NCI-H128 (cell line): ENCODE measurements at regions not wholly inside any gene's neighbourhood (a gene's known extent, or its start where the extent isn't known, plus 50 kb on each side); places are given as distances from the start of the nearest gene placed in this dataset.
A peak's percentile ranks its signal among the peaks of the same experiment; 100 is the strongest.
"Not testable (repeated sequence)": the region's sequence is repeated elsewhere in the genome, so short reads cannot be mapped to it uniquely, and the experiment has no call there.

Source experiments
- DNase-seq: peaks from one replicate; lab custom pipeline; 2025; ENCODE audit not compliant: unreplicated experiment; lab: John Stamatoyannopoulos, UW

GRCh38 chr18:57887543-57888383 lies 84.6 kb upstream of the ATP8B1 start:
- no peak for DNase-seq

- no peak for DNase-seq
Measured at GRCh38 chr18:57885931-57886330, 82.8 kb upstream of the ATP8B1 start.

- no peak for DNase-seq
Measured at GRCh38 chr18:57882465-57882864, 79.3 kb upstream of the ATP8B1 start.

DNA sequence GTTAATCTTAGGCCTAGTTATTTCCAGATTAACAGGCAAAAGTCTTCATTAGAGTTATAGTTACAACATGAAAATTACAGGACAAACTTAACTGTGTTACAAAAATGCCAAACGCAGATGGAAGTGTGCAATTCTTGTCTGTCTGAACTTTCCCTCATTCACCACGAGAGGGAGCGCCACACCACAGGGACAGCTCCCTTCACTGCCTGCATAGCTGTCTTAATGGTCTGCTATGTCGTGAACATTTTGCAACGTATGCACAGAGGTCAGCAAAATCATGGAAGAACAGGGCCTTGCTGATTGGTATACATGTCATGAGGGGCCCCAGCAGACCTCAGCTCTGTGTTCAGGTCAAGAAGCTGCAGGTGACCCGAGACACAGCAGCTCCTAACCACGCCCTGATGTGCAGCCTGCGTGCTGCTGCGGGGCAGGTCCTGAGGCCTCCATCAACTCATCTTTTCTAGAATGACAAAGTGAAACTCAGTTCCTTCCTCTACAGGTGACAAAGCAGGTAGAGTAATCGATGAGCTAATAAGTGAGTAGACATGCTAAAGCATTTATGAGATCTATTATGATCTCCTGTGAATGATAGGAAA lies 78.8 kb upstream of the ATP8B1 start:
- DNase-seq: peak; percentile 72

- not testable (repeated sequence) for DNase-seq
Measured at GRCh38 chr18:57879924-57880323, 76.8 kb upstream of the ATP8B1 start.

- no peak for DNase-seq
Measured at GRCh38 chr18:57869221-57869620, 66.1 kb upstream of the ATP8B1 start.

- no peak for DNase-seq
Measured at GRCh38 chr18:57866355-57866754, 63.2 kb upstream of the ATP8B1 start.

GRCh38 chr18:57864615-57865121 lies 61.6 kb upstream of the ATP8B1 start:
- DNase-seq: no peak

DNA sequence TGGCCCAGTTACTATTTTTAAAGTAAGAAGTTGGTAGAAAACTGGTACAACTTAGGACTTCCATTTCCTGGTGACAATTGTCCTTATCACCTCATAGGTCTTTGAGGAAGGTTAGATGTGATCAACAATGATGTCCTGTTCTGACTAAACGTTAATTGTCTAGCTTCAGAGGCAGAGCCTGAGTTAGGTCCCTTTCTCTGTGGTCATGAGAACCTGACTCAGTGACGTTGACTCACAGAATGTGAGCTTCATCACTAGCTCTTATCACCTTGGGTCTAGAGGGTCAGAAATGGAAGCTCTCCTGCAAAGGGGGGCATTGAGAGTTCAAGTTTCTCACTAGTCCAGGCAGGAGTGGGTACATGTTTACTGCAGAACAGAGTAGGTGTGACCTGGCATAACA lies 60.6 kb upstream of the ATP8B1 start:
- DNase-seq: no peak

GRCh38 chr18:57859314-57859713 lies 56.2 kb upstream of the ATP8B1 start:
- no peak for DNase-seq

DNA sequence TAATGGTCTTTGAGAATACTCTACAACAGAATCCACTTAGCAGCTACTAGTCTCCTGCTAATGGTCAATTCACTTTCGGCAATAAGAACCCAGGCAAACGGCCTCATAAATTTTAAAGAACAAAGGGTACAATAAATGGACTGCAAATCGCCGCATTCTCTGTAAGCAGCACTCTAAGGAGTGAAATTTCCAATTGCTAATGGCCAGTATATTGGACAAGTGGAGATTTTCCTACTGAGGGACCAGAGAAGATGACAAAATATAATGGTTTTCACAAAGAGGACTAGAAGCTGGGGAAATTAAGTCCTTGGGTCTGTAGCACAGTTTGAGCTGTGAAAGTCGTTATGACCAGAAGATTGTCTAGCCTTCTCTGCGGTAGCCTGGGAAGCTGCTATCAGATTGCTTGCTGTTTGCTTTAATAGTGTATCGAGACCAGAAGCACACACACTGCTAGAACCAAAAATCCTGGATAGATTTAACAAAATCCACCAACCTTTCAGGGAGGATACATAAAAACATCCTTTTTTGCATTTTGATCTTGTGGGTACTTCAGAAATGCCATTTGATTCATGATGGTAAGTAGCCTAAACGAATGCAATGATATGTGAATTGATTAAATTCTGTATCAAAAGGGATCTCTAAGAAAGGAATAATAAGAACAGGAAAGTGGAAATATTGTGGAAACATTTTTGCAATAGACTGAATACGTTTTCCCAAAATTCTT lies 53.6 kb upstream of the ATP8B1 start:
- peak; percentile 100 for DNase-seq

- DNase-seq: no peak
Measured at GRCh38 chr18:57856128-57856527, 53.0 kb upstream of the ATP8B1 start.

DNA sequence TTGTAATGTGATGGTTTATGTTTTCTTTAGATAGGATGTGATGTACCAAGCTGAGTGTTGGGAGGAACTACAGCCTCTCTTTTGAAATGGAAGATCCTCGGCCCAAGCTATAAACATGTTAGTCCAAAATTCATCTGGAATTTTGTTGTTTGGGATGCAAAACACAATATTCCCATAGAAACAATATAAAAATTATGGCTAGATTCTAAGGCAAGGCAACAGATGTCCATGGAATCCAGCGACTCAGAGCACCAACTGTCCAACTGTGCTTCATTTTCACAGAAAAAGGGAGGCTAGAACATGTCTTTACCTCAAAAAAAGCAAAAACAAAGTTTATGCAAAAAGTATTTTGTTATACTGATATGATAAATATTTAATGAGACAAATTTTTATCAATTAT lies 52.4 kb upstream of the ATP8B1 start:
- no peak for DNase-seq

DNA sequence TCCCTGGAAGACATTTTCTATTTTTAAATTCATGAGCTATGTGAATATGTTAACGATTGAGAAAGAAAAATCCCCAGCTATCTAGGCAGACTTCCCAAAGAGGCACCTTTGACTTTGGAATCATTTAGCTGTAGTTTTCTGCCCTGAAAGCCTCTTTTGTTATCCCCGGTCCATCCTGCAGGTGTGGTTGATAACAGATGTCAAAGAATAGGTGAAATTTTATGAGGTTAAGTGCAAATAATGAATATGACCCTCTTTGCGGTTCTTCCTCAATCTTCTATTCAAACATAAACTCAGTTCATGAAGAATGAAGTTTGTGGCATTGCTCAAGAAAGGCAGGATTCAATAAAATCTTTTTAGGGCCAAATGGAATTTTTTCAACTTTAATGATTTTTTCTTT lies 51.6 kb upstream of the ATP8B1 start:
- no peak for DNase-seq

- DNase-seq: no peak
Measured at GRCh38 chr18:57853864-57854263, 50.7 kb upstream of the ATP8B1 start.

GRCh38 chr18:57853133-57853532 lies 50.0 kb upstream of the ATP8B1 start:
- DNase-seq: no peak
